Neural cell (in vitro differentiated cells): ENCODE measurements at regions not wholly inside any gene's neighbourhood (a gene's known extent, or its start where the extent isn't known, plus 50 kb on each side); places are given as distances from the start of the nearest gene placed in this dataset.

Experiments
- CTCF ChIP-seq: fragments of 450-650 bp; IDR thresholded peaks from 2 replicates; pipeline ENCODE4 v1.5.1; 2014; ENCODE audit warnings: antibody characterized with exemption, mild to moderate bottlenecking, moderate library complexity; ENCODE audit not compliant: poor library complexity, severe bottlenecking
- MXI1 ChIP-seq: fragments of 450-650 bp; conservative IDR thresholded peaks from 2 replicates; pipeline ENCODE4 v1.6.1; 2014; ENCODE audit warnings: antibody characterized with exemption, mild to moderate bottlenecking; ENCODE audit not compliant: poor library complexity, severe bottlenecking

- no peak for TF ChIP-seq CTCF
- TF ChIP-seq MXI1: no peak
Measured at GRCh38 chr11:69884751-69885150, 65.5 kb upstream of the FGF3 start.
